BJ (cell line): ENCODE measurements at regions not wholly inside any gene's neighbourhood (a gene's known extent, or its start where the extent isn't known, plus 50 kb on each side); places are given as distances from the start of the nearest gene placed in this dataset.

Source experiments
- CTCF ChIA-PET: fragments of 350-600 bp; formaldehyde crosslinking; extraction: SDS; loops from one replicate; lab custom pipeline; 2021; ENCODE audit warnings: antibody characterized with exemption, inconsistent platforms; lab: Yijun Ruan, JAX
- POLR2A ChIA-PET: fragments of 300-600 bp; sonication (Branson Sonifier 250); formaldehyde crosslinking; extraction: SDS; loops from one replicate; lab custom pipeline; 2021; ENCODE audit warnings: antibody characterized with exemption; lab: Charles Lee
- DNase-seq: peaks from one replicate; pipeline ENCODE4 v3.0.0-alpha.2; 2011; ENCODE audit warnings: low read depth
- H3K27me3 ChIP-seq: 2 replicates; pipeline ENCODE4 v1.6.0; 2011; ENCODE audit warnings: low read length; ENCODE audit not compliant: control insufficient read depth, insufficient read depth
- H3K36me3 ChIP-seq: 2 replicates; pipeline ENCODE4 v1.5.1; 2011; ENCODE audit warnings: low read length; ENCODE audit not compliant: control insufficient read depth, insufficient read depth
- H3K4me3 ChIP-seq: 2 replicates; pipeline ENCODE4 v1.5.1; 2011; ENCODE audit warnings: low read depth, mild to moderate bottlenecking, control low read depth, low read length
- TF ChIP-seq, protein P1 (sequence below): IDR thresholded peaks from 2 replicates; pipeline ENCODE4 v1.5.1; 2011; ENCODE audit warnings: low read depth, mild to moderate bottlenecking, control low read depth, inconsistent platforms, low read length, moderate library complexity; ENCODE audit not compliant: insufficient read depth

DNA sequence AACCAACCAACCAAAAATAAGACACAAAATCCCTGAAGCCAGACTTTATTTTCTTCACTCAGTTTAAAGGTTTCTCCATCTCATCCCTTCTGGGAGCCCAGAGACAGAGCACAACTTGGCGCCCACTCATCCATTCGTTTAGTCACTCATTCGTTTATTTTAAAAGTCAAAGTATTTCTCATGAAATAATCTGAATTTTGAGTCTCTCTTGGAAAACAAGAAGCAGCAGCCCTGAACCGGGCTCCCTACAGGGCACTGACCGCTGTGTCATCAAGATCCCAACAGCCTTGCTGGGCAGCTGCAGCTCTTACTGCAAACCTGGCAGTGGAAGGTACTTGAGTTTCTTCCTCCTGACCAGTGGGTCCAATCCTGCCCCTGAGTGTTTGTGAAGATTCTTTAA is 171.6 kb downstream of the THBS2 start:
- DNase-seq = no peak
- POLR2A ChIA-PET = no interaction called here
- TF ChIP-seq, protein P1, sequence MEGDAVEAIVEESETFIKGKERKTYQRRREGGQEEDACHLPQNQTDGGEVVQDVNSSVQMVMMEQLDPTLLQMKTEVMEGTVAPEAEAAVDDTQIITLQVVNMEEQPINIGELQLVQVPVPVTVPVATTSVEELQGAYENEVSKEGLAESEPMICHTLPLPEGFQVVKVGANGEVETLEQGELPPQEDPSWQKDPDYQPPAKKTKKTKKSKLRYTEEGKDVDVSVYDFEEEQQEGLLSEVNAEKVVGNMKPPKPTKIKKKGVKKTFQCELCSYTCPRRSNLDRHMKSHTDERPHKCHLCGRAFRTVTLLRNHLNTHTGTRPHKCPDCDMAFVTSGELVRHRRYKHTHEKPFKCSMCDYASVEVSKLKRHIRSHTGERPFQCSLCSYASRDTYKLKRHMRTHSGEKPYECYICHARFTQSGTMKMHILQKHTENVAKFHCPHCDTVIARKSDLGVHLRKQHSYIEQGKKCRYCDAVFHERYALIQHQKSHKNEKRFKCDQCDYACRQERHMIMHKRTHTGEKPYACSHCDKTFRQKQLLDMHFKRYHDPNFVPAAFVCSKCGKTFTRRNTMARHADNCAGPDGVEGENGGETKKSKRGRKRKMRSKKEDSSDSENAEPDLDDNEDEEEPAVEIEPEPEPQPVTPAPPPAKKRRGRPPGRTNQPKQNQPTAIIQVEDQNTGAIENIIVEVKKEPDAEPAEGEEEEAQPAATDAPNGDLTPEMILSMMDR = no peak
- Histone ChIP-seq H3K4me3 (no peak overlapping the region), H3K36me3 (no peaks in the 10 kb centered on the region), H3K27me3 (no peaks in the 10 kb centered on the region)
- CTCF ChIA-PET = interaction anchor here (0.9 kb wide), 1 partner anchor 9 kb away, joined by 3 read pairs; no protein-coding TSS in a partner anchor

GRCh38 chr6:169081248-169081647 is 172.4 kb downstream of the THBS2 start:
- no peak for DNase-seq
- ChIA-PET CTCF (no interaction called here), POLR2A (no interaction called here)
- TF ChIP-seq, protein P1 = no peak
- Histone ChIP-seq H3K36me3 (no peaks in the 10 kb centered on the region), H3K27me3 (no peaks in the 10 kb centered on the region), H3K4me3 (no peak overlapping the region)

DNA sequence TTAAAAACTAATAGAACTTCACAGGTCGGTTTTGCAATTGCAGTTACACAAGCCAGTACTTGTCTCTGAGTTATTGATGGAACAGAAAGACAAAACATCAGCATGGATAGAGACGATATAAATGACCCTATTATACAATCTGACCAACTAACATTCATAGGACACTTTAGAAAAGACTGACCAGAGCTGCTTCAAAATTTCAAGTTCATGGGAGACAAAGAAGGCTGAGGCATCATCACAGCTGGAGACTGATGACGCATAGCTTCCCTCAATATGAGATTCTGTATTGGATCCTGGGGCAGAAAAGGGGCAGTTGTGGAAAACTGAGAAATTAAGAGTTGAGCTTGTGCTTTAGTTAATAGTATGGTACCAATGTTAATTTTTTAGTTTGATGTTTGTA is 174.0 kb downstream of the THBS2 start:
- ChIA-PET POLR2A (no interaction called here), CTCF (interaction anchor here (1.8 kb wide), 1 partner anchor 18 kb away, joined by 5 read pairs; no protein-coding TSS in a partner anchor)
- Histone ChIP-seq H3K27me3 (no peaks in the 10 kb centered on the region), H3K4me3 (no peak overlapping the region), H3K36me3 (no peaks in the 10 kb centered on the region)
- DNase-seq = no peak
- TF ChIP-seq, protein P1 = no peak

- TF ChIP-seq, protein P1 = no peak
- Histone ChIP-seq H3K4me3 (no peak overlapping the region), H3K27me3 (no peaks in the 10 kb centered on the region), H3K36me3 (no peaks in the 10 kb centered on the region)
- ChIA-PET POLR2A (no interaction called here), CTCF (interaction anchor here (1.8 kb wide), 1 partner anchor 19 kb away, joined by 5 read pairs; no protein-coding TSS in a partner anchor)
- no peak for DNase-seq
Observed at GRCh38 chr6:169078399-169079145, 175.1 kb downstream of the THBS2 start.

- ChIA-PET CTCF (interaction anchor here (0.6 to 1.3 kb wide), 2 partner anchors 10 to 93 kb away, joined by 3 to 4 read pairs; no protein-coding TSS in a partner anchor), POLR2A (no interaction called here)
- Histone ChIP-seq H3K27me3 (no peaks in the 10 kb centered on the region), H3K36me3 (no peaks in the 10 kb centered on the region), H3K4me3 (no peak overlapping the region)
- no peak for DNase-seq
- TF ChIP-seq, protein P1 = no peak
Observed at GRCh38 chr6:169075915-169076654, 177.6 kb downstream of the THBS2 start.
